Daoy (cell line): ENCODE measurements at regions not wholly inside any gene's neighbourhood (a gene's known extent, or its start where the extent isn't known, plus 50 kb on each side); places are given as distances from the start of the nearest gene placed in this dataset.
A peak's percentile ranks its signal among the peaks of the same experiment; 100 is the strongest.
"Not testable (repeated sequence)": the region's sequence is repeated elsewhere in the genome, so short reads cannot be mapped to it uniquely, and the experiment has no call there.

Source experiments
- DNase-seq: peaks from one replicate; pipeline ENCODE4 v3.0.0-alpha.2; 2015; ENCODE audit warnings: low read depth

DNA sequence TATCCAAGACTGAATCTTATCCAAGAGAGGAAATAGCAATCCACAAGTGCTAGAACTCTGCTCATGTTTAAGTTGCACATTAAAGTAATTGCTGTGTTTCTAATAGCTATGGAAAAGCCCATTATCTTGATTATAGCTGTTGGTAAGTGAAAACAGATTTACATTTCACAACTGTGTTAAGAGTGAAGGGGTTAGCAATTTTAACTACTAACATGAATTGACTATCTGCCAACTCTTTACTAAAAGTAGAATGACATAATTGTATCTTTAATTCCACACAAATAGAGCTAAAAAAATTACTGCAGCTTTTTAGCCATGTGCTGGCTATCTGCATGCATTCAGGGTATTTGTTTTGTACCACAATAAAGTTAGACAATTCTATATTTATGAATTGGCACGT lies 277.9 kb upstream of the IRAK1BP1 start:
- no peak for DNase-seq

DNA sequence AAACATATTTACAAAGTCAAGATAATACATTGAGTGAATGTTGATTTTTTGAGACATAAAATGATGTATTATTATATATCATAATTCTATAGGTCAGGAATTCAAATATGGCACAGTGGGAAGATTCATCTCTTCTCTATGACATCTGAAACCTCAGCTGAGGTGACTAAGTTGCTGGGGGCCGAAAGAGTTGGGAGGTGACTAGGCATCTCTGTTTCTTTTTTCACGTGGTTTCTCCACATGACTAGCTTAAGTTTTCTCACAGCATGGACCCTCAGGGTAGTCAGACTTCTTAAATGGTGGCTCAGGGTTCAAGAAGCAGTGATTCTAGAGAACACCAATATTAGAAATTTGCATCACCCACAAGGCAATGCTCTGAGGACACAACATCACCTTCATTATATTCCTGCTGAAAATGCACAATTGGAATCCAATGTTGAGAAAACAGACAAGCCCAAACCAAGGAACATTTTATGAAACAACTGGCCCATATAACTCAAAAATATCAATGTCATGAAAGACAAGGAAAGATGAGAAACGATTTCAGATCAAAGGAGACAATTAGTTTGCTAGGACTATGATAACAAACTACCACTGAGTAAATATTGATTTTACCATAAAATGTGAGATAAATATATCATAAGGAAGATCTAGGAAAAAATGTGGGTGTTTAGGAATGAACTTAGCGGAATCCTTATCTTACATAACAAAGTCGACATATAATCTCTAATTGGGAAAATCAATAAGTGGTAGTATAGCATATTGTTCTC lies 273.3 kb upstream of the IRAK1BP1 start:
- DNase-seq = no peak

DNA sequence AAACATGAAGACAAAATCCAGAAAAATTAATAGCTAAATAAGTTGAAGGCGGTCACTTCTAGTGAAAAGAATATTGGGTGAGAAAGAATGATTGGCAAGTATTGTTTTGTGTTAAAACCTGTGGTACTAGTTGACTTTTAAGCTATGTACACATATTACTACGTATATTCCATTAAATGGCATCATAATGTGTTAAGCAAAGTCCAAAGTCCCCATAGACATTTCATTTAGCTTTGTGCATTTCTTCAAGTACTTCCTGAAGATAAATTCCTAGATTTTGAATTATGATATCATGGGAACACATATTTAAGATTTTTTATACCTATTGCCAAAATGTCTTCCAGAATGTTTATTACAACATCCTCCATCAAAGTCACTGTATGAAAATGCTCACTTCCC lies 272.7 kb upstream of the IRAK1BP1 start:
- no peak for DNase-seq

DNA sequence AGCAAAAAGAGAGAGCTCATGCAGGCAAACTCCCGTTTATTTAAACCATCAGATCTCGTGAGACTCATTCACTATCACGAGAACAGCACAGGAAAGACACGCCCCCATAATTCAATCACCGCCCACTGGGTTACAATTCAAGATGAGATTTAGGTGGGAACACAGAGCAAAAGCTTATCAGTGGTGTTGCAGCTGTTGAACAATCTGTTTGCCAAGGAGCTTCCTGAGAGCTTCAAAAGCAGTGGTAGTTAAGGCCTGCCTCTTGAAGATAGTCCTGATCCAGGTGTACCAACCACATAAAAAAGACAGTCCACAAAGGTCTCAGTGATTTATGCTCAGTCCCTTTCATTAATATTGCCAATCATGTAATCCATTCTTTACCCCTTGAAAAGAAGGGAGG lies 269.4 kb upstream of the IRAK1BP1 start:
- no peak for DNase-seq

DNA sequence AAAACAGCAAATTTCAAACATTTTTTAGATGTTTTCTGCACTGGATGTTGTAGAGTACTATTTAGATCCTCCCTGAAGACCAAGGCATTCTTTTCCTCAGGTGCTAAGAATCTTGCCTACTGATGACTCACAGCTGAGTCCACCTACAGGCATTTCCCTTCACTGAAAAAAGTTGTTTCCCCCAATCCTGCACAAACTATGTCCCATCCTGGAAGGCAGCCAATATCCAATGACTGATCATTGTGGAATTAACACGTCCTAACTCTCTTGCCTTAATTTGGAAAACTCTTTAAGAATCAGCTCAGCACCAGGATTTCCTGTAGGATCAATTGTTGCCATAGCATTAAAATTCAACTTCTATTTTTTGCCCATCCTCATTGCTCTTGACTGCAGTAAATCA lies 268.4 kb upstream of the IRAK1BP1 start:
- peak; percentile 78 for DNase-seq

DNA sequence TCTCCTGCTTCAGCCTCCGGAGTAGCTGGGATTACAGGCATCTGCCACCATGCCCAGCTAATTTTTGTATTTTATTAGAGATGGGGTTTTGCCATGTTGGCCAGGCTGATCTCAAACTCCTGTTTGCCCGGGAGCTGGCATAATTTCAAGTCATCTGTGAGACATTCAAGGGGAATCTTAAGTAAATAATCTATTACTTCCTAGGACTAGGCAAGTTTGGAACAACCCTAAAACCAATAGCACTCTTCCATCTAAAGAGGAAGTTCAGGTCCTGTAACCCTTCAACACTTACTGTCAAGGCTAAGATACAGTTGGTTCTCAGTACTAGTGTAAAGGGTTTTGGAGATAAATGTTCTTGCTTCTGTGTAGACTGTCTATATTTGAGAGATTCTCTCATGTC lies 267.8 kb upstream of the IRAK1BP1 start:
- DNase-seq = no peak

DNA sequence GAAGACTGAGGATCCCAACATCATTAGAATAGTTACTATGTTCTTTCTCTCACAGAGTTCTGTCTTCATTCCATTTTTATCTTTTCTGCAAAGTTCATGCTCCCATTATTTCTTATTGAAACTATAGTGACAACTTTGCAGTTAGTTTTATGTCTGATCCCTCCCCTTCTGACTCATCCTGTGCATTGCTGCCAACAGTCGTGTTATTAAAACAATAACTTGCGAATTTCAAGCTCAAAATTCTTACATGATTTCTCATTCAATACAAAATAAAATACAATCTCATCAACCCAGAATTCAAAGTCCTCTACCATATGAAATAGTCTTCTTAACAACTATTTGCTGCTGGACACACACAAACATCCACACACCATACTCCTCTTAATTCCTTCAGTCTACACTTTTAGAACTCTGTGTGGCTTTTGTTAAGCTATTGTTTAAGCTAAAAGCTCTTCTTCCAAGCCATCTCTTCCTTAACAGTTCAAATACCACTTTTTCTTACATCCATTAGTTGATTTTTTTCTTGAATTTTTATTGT lies 261.4 kb upstream of the IRAK1BP1 start:
- DNase-seq = peak; percentile 13

DNA sequence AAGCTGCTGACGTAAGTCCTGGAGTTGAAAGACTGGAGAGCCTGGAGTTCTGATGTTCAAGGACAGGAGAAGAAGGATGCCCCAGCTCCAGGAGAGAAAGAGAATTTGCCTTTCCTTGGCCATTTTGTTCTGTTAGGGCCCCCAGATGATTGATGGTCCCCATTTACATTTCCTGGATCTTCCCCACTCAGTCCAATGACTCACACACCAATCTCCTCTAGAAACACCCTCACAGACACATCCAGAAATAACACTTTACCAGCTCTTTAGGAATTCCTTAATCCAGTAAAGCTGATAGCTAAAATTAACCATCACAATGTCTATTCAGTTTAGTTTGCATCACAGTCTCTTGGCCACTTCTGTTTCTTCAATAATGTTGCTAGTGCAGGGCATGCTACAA lies 260.2 kb upstream of the IRAK1BP1 start:
- DNase-seq = peak; percentile 10

DNA sequence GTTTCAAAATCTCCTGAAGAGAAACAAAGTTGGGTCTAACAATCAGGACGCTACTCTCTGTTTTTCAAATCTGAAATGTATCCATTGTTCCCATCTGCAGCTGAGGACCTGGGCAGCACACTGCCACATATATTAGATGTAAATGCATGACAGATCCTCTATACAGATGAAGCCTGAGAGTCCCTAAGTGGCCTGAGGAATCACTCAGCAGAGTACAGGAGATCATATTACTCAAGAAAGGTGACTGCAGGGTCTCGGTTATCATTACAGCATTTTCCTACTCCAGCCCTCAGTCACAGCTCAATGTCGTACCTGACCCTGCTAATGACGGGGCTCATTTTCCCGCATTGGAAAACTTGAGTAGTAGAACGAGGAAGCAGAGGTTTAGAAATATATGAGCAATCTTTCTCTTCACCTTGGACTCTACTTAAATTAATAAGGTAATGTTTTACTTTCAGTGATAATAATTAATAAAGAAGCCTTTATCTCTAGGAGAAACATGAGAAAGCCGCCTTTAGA lies 256.2 kb upstream of the IRAK1BP1 start:
- no peak for DNase-seq

DNA sequence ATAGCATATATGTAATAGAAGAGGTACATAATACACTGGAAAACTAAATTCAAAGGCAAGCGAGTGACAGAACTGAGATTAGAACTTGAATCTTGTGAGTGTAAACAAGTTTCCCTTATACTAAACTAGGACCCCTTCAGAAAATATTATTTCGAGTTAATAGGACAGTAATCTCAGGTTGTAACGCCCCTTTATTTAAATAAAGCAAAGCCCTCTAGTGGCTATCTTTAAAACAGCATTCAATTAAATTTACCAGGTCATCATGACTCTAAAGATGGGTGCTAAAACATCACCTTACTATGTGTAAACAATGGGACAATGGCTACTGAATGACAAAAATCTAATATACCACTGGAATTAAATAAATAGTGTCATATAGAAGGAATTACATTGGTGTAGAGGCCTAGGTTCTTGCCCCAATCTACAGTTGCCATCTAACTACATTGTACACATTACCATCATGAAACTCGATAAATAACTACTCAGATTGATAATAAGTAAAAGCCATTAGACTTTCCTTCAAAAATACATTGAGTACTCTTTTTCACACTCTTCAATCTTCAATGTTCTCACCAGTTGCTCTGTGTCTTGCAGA lies 255.4 kb upstream of the IRAK1BP1 start:
- DNase-seq = no peak

DNA sequence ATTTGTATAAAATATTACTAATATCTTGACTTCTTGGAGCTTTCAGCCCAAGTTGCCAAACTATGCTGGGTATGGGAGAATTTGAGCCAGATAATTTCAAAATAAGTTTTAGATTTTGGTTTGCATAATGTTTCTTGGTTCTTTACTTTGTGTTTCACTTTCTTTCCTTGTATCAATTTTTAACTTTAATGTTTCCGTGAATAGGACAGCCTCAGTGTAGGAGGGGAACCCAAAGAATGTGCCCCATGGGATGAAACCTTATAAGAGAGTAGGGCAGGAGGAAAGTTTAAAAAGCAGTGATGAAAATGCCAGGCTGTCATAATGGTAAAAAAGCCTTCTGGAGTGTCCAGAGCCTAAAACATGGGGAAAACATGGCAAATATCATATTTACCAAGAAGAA lies 252.4 kb upstream of the IRAK1BP1 start:
- DNase-seq = no peak

DNA sequence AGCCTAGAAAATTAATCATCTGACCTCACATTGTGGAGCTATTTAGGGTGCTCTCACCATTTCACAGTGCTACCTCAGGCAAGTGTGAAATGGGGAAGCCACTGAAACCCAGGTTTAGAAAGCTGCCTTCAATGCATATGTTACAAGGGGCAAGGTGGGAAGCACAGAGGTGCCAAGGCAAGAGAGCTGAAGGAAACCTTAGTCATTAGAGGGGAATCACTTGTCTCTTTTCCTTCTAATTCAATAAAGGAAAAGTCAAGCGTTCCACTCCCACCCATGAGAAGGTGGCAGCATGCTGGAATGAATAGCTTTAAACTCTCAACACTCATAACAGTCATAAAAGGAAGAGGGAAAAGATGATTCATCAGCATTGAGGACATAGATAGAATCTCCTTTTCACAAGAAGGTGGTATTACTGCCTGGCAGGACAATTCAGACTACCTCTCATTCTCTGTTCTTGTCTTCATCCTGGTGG lies 251.9 kb upstream of the IRAK1BP1 start:
- no peak for DNase-seq

DNA sequence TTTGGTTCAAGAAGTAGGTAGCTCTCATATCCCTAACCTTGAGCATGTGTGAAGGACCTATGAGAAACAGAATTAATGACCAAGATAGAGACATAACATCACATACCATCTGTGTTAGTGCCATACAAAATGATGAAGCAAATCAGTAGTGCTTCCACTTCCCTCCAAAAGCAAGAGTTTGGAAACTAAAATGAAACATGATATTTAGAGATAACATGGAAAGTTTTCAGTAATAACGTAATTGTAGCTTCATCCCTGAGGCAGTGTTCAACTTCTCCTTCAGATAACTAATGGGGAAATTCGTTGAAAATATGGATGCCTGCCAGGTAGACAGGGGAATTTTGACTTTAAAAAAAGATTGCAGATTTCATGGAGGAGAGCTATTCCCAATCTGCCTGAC lies 248.4 kb upstream of the IRAK1BP1 start:
- no peak for DNase-seq

DNA sequence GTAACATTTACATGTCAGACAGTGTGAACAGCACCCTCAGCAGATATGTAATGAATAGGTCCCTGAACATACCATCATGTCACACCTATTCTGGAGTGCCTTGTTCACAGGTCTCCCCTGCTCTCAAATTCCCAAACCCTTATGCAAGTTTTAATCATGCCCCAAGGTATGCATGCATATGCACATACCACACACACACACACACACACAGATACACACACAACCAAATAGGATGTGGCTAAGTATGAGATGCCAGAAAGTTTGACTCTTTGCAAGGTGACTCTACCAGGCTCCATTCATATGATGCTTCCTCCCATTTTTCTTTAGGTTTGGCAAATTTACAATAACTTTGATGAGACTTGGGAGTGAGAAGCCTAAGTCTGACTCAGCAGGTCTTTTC lies 243.8 kb upstream of the IRAK1BP1 start:
- no peak for DNase-seq

DNA sequence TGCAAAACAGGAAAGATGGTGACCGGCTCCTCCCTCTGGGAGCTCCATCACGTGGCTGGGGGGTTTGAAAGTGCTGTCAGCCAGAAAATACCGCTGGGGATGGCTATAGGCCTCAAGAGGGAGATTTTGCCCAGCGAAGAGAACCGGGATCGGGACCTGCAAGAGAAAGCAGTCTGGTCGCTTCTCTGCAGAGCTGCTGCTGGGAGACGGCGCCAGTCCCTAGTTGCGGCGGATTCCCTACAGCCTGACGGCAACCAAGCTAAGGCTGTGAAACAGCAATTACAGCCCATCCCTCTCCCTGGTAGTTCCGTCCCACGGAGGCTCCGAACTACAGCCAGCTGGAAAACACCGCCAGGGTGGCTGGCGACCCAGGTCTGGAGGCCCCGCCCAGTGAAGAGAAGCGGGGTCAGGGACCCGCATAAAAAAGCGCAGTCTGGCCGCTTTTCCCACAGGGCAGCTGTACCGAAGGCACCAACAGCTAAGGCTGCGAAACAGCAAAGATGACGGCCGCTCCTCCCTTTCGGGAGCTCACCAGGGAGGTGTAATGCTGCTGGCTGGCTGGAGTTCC lies 238.1 kb upstream of the IRAK1BP1 start:
- DNase-seq = peak; percentile 26

DNA sequence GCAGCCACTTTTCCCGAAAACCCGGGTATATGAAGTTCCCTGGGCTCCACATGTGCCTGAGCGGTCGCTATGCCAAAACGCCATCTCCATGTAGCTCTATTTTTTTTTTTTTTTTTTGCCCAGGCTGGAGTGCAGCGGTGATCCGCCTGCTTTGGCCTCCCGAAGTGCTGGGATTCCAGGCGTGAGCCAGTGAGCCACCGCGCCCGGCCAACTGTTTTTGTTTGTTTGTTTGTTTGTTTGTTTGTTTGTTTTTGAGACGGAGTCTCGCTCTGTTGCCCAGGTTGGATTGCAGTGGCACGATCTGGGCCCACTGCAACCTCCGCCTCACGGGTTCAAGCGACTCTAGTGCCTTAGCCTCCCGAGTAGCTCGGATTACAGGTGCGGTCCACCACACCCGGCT lies 237.5 kb upstream of the IRAK1BP1 start:
- DNase-seq = no peak

DNA sequence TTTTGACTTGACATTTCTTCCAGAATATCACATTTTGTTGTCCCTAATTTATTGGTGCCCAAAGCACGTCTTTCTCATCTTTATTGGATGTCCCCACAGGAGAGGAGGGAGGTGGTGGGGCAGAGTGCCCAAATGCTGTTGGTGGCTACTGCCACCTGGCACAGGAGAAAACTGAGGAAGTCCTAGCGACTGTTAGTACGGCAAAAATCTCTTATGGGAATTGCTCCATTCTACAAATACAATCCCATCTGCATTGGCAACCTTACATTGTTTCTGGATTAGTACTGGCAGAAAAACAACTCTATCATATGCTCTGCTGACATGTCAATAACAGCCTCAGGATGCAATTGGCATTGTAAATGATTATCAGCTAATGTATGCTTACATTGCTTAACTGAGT lies 235.4 kb upstream of the IRAK1BP1 start:
- DNase-seq = no peak

DNA sequence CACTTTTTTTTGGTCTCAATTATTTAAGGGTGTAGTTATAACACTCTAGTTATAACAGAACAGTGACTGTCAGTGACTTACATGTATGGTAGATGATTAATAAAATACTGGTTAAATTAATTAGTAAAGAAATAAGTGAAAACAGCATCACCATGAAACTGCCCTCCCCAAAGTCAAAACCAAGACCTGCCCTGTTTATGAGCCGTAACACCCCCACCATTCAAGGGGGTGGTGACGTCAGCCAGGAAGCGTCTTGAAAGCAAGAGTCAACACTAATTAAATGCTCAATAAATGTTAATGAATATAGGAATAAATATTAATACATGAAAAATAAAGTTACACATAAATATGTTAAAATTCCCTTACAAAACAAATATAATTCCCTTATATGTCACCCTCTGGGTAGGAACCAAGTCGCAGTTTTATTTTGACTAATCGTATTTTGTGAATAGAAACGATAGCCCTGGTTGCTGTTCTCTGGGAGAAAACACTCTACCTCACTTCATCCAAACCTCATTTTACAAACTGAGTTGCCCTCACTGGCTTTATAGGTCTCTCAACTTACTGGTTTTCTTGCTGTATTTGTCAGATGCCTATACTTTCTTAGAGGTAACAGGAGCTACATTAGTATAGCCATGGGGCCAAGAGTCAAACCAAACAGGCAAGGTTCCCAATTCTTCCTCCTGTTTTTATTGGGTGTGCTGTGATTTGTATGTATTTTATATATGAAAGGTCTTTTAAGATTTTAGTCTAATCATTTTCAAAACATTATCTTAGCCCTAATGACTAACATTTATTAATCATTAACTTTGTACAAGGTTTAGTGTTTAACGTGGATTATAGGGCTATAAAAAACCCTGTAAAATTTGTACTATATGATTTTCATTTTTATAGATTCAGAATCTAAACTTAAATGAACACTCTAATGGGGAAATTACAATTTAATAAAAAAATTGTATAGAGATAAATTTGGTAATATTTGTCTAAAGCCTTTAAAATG lies 227.9 kb upstream of the IRAK1BP1 start:
- no peak for DNase-seq

DNA sequence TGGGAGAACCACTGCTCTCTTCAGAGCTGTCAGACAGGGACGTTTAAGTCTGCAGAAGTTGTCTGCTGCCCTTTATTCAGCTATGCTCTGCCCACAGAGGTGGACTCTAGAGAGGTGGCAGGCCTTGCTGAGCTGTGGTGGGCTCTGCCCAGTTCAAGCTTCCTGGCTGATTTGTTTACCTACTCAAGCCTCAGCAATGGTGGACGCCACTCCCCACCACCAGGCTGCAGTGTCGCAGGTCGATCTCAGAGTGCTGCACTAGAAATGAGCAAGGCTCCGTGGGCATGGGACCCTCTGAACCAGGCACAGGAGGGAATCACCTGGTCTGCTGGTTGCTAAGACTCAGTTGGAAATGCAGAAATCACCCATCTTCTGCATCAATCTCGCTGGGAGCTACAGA lies 223.4 kb upstream of the IRAK1BP1 start:
- not testable (repeated sequence) for DNase-seq

DNA sequence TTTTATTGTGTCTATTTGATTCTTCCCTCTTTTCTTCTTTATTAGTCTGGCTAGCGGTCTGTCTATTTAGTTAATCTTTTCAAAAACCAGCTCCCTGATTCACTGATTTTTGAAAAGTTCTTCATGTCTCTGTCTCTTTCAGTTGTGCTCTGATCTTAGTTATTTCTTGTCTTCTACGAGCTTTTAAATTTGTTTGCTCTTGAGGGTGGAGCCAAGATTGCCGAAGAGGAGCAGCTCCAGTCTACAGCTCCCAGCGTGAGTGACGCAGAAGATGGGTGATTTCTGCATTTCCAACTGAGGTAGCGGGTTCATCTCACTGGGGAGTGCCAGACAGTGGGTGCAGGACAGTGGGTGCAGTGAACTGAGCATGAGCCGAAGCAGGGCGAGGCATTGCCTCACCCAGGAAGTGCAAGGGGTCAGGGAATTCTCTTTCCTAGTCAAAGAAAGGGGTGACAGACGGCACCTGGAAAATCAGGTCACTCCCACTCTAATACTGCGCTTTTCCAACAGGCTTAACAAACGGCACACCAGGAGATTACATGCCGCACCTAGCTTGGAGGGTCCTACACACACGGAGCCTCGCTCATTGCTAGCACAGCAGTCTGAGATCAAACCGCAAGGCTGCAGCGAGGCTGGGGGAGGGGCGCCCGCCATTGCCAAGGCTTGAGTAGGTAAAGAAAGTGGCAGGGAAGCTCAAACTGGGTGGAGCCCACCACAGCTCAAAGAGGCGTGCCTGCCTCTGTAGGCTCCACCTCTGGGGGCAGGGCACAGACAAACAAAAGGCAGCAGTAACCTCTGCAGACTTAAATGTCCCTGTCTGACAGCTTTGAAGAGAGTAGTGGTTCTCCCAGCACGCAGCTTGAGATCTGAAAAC lies 220.6 kb upstream of the IRAK1BP1 start:
- DNase-seq = not testable (repeated sequence)

DNA sequence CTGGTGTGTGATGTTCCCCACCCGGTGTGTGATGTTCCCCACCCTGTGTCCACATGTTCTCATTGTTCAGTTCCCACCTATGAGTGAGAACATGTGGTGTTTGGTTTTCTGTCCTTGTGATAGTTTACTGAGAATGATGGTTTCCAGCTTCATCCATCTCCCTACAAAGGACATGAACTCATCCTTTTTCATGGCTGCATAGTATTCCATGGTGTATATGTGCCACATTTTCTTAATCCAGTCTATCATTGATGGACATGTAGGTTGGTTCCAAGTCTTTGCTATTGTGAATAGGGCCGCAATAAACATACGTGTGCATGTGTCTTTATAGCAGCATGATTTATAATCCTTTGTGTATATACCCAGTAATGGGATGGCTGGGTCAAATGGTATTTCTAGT lies 201.5 kb upstream of the IRAK1BP1 start:
- DNase-seq = not testable (repeated sequence)
